CD4-positive, alpha-beta T cell (primary cell): ENCODE measurements at regions not wholly inside any gene's neighbourhood (a gene's known extent, or its start where the extent isn't known, plus 50 kb on each side); places are given as distances from the start of the nearest gene placed in this dataset.

ENCODE experiments used
- ATAC-seq: fragments of 200-7000 bp; cut with Tn5 transposase; one replicate; pipeline ENCODE4 v1.10.0; 2022; ENCODE audit warnings: mild to moderate bottlenecking; ENCODE audit not compliant: poor library complexity
- CTCF ChIA-PET: fragments of 350-600 bp; sonication (Branson Sonifier 250); formaldehyde crosslinking; loops from one replicate; lab custom pipeline; 2021; ENCODE audit warnings: antibody characterized with exemption, inconsistent platforms; lab: Charles Lee
- POLR2A ChIA-PET: fragments of 350-600 bp; sonication (Branson Sonifier 250); formaldehyde crosslinking; loops from one replicate; lab custom pipeline; 2021; ENCODE audit warnings: antibody characterized with exemption, inconsistent platforms; lab: Charles Lee
- DNase-seq, 14 experiments: peaks; one replicate each; pipeline ENCODE4 v3.0.0-alpha.2; 2013 to 2020; ENCODE audit warnings: mixed read lengths in 2 of 14
- H3K27ac ChIP-seq, 2 donors: one replicate each; pipeline versions ENCODE4 v1.5.1 to v1.7.0; 2013; ENCODE audit warnings: low read length in 2 of 2, low read depth in 1 of 2, mild to moderate bottlenecking in 1 of 2
- H3K27me3 ChIP-seq, 2 experiments: 1 replicate in 1 of 2; 2 replicates in 1 of 2; pipeline versions ENCODE4 v1.6.1 to v1.7.0; 2013; ENCODE audit warnings: low read length in 2 of 2, control low read depth in 1 of 2, mild to moderate bottlenecking in 1 of 2, moderate library complexity in 1 of 2; ENCODE audit not compliant: insufficient read depth in 2 of 2, control insufficient read depth in 1 of 2
- H3K36me3 ChIP-seq: one replicate; pipeline ENCODE4 v1.6.1; 2013; ENCODE audit warnings: low read length, control low read depth; ENCODE audit not compliant: insufficient read depth
- H3K4me1 ChIP-seq: one replicate; pipeline ENCODE4 v1.6.1; 2013; ENCODE audit warnings: low read length, control low read depth; ENCODE audit not compliant: insufficient read depth
- H3K4me3 ChIP-seq: one replicate; pipeline ENCODE4 v1.5.1; 2013; ENCODE audit warnings: mild to moderate bottlenecking, low read length, moderate library complexity
- H3K9me3 ChIP-seq, 2 experiments: 1 replicate in 1 of 2; 2 replicates in 1 of 2; pipeline versions ENCODE4 v1.6.1 to v1.7.0; 2013; ENCODE audit warnings: low read length in 2 of 2, mild to moderate bottlenecking in 2 of 2, control low read depth in 1 of 2, moderate library complexity in 1 of 2; ENCODE audit not compliant: control insufficient read depth in 1 of 2, insufficient read depth in 1 of 2
- H3K27ac Mint-ChIP-seq: one replicate; pipeline ENCODE4 v1.8.0; 2020; ENCODE audit warnings: mixed read lengths
- H3K27me3 Mint-ChIP-seq: one replicate; pipeline ENCODE4 v1.8.0; 2021; ENCODE audit warnings: mixed read lengths
- H3K36me3 Mint-ChIP-seq: one replicate; pipeline ENCODE4 v1.8.0; 2021; ENCODE audit warnings: low read depth, mixed read lengths
- H3K4me1 Mint-ChIP-seq: one replicate; pipeline ENCODE4 v1.8.0; 2021; ENCODE audit warnings: low read depth, mixed read lengths
- H3K4me3 Mint-ChIP-seq: one replicate; pipeline ENCODE4 v1.8.0; 2020; ENCODE audit warnings: mild to moderate bottlenecking, mixed read lengths
- H3K9me3 Mint-ChIP-seq: one replicate; pipeline ENCODE4 v1.8.0; 2020; ENCODE audit warnings: mixed read lengths
- CTCF ChIP-seq: fragments of 200-600 bp; IDR thresholded peaks from one replicate; pipeline ENCODE4 v1.8.0; 2022; ENCODE audit warnings: antibody characterized with exemption, mild to moderate bottlenecking
- intact Hi-C, 2 experiments: fragments of 100-400 bp; cut with DNase I in 1 of 2; cut with micrococcal nuclease in 1 of 2; formaldehyde crosslinking; loops; one replicate each; pipeline versions ENCODE4 v1.15.1 to v1.9.0; 2023 to 2025; cut with DNase I, micrococcal nuclease

DNA sequence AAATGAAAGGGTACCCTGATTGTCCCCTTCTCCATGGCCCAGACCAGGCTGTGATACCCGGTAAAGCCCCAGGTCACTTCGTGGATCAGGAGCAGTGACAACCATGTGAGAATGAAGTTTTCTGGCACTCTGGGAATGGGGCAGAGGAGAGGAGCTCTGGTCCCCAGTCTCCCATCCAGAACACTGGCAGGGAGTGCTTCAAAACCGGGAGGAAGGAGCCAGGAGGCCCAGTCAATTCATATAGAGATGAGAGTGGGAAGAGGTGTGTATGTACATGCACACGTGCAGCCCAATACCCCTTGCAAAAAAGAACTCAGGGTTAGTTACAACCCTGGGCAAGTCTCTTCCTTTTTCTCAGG is 101.4 kb upstream of the TLE3 start:
- ATAC-seq (no peak), DNase-seq (no peak)
- no peaks in the 10 kb centered on the region for H3K27me3 Mint-ChIP-seq
- no peak overlapping the region for H3K4me3 Mint-ChIP-seq
- Histone ChIP-seq H3K36me3 (no peaks in the 10 kb centered on the region), H3K27ac (no peak overlapping the region), H3K4me1 (peaks cover 13% of the 10 kb centered on the region), H3K27me3 (no peaks in the 10 kb centered on the region), H3K9me3 (no peaks in the 10 kb centered on the region), H3K4me3 (no peak overlapping the region)
- POLR2A ChIA-PET = no interaction called here
- H3K27ac Mint-ChIP-seq = no peak overlapping the region
- H3K36me3 Mint-ChIP-seq = no peaks in the 10 kb centered on the region
- peaks cover 7% of the 10 kb centered on the region for H3K4me1 Mint-ChIP-seq
- intact Hi-C loops = no loop called here
- no peak for TF ChIP-seq CTCF
- CTCF ChIA-PET = no interaction called here
- H3K9me3 Mint-ChIP-seq = no peaks in the 10 kb centered on the region

DNA sequence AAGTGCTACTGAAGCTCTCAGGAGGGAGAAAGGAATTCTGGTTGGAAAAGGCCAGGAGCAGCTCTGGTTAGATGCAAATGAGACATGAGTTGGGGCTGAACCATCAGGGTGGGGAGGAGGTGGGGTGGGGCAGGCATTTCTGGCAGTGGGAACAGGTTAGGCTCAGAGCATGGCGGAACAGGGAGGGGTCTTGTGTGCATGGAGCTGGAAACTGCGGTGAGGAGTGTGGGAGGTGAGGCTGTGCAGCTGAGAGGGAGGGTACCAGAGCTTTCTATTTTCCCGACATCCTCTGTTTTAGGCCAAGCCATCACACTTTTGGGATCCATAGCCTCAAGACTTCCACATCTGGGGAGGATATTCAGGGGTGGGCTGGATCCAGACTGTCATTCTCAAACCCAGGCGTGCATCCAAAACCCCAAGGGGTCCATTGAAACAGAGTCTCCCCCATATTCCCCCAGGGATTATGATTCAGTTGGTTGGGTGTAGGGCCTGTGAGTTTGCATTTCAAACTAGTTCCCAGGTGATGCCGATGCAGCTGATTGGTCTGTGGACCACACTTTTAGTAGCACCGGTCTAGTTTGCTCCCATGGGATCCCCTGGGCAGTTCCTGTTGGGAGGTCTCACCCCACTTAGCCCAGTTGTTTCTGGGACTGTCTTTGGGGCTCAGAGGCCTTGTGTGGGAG is 100.9 kb upstream of the TLE3 start:
- Histone ChIP-seq H3K36me3 (no peaks in the 10 kb centered on the region), H3K4me1 (peaks cover 13% of the 10 kb centered on the region), H3K27ac (no peak overlapping the region), H3K27me3 (no peaks in the 10 kb centered on the region), H3K4me3 (no peak overlapping the region), H3K9me3 (no peaks in the 10 kb centered on the region)
- no peak overlapping the region for H3K27ac Mint-ChIP-seq
- ATAC-seq (no peak), DNase-seq (no peak)
- no peaks in the 10 kb centered on the region for H3K36me3 Mint-ChIP-seq
- no peak overlapping the region for H3K4me3 Mint-ChIP-seq
- H3K4me1 Mint-ChIP-seq = peaks cover 7% of the 10 kb centered on the region
- ChIA-PET CTCF (no interaction called here), POLR2A (no interaction called here)
- no peak for TF ChIP-seq CTCF
- no peaks in the 10 kb centered on the region for H3K9me3 Mint-ChIP-seq
- intact Hi-C loops = no loop called here
- H3K27me3 Mint-ChIP-seq = no peaks in the 10 kb centered on the region

DNA sequence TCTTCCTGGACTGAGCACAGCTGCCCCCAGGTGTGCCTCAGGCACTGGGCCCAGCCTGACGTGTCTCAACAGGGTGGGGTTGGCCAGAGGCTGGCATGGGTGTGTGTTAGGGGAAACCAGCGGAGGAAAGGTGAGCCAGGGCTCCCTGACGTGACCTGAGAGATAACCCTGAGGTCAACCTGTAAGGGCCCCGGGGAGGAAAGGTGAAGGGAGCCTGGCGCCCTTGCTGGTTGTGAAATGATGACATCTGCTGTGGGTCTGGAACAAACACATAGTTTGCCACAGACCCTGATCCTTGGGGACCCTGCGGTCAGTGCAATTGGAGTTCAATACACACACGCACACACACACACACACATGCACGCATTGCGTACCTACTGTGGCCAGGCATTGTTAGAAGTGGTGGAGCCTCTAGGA is 100.2 kb upstream of the TLE3 start:
- no peak for ATAC-seq
- H3K9me3 ChIP-seq = no peaks in the 10 kb centered on the region
- Mint-ChIP-seq H3K4me3 (no peak overlapping the region), H3K27me3 (no peaks in the 10 kb centered on the region), H3K9me3 (no peaks in the 10 kb centered on the region), H3K4me1 (peaks cover 7% of the 10 kb centered on the region), H3K36me3 (no peaks in the 10 kb centered on the region), H3K27ac (no peak overlapping the region)
- no peak overlapping the region for H3K4me3 ChIP-seq
- ChIA-PET CTCF (no interaction called here), POLR2A (no interaction called here)
- no peaks in the 10 kb centered on the region for H3K36me3 ChIP-seq
- peaks cover 13% of the 10 kb centered on the region for H3K4me1 ChIP-seq
- no peak for DNase-seq
- H3K27ac ChIP-seq = no peak overlapping the region
- intact Hi-C loops = no loop called here
- no peak for TF ChIP-seq CTCF
- H3K27me3 ChIP-seq = no peaks in the 10 kb centered on the region
